Activated CD4-positive, CD25-positive, alpha-beta regulatory T cell (primary cell): ENCODE measurements at regions not wholly inside any gene's neighbourhood (a gene's known extent, or its start where the extent isn't known, plus 50 kb on each side); places are given as distances from the start of the nearest gene placed in this dataset.

Experiments used
- DNase-seq, 4 experiments: peaks; one replicate each; lab custom pipeline; 2025; lab: John Stamatoyannopoulos, UW

GRCh38 chr17:77872714-77873499, 85.6 kb upstream of the TNRC6C start:
- no peak for DNase-seq

GRCh38 chr17:77873500-77874302, 84.8 kb upstream of the TNRC6C start:
- no peak for DNase-seq

- no peak for DNase-seq
These were observed 84.0 kb upstream of the TNRC6C start for GRCh38 chr17:77874303-77875050.

- DNase-seq = no peak
These were observed 83.3 kb upstream of the TNRC6C start for GRCh38 chr17:77875051-77875780.

- no peak for DNase-seq
These were observed 82.5 kb upstream of the TNRC6C start for GRCh38 chr17:77875881-77876509.

- no peak for DNase-seq
These were observed 81.5 kb upstream of the TNRC6C start for GRCh38 chr17:77877036-77877435.

- DNase-seq = no peak
These were observed 80.7 kb upstream of the TNRC6C start for GRCh38 chr17:77877646-77878355.

- no peak for DNase-seq
These were observed 79.1 kb upstream of the TNRC6C start for GRCh38 chr17:77879226-77879895.

GRCh38 chr17:77879896-77880280, 78.6 kb upstream of the TNRC6C start:
- no peak for DNase-seq

- no peak for DNase-seq
These were observed 77.6 kb upstream of the TNRC6C start for GRCh38 chr17:77880711-77881450.

- DNase-seq = peak; percentile 13 to 56 (median 36)
These were observed 77.0 kb upstream of the TNRC6C start for GRCh38 chr17:77881545-77881944.

GRCh38 chr17:77882040-77882439, 76.5 kb upstream of the TNRC6C start:
- no peak for DNase-seq

- peak; percentile 27 to 70 (median 56) for DNase-seq
These were observed 75.9 kb upstream of the TNRC6C start for GRCh38 chr17:77882481-77883212.

GRCh38 chr17:77883213-77883650, 75.3 kb upstream of the TNRC6C start:
- no peak for DNase-seq

- DNase-seq = no peak
These were observed 74.5 kb upstream of the TNRC6C start for GRCh38 chr17:77884019-77884418.

- no peak for DNase-seq
These were observed 73.4 kb upstream of the TNRC6C start for GRCh38 chr17:77884967-77885641.

- DNase-seq = no peak
These were observed 72.7 kb upstream of the TNRC6C start for GRCh38 chr17:77885678-77886386.

- no peak for DNase-seq
These were observed 72.1 kb upstream of the TNRC6C start for GRCh38 chr17:77886387-77886728.
